ENCODE measurements at regions not wholly inside any gene's neighbourhood (a gene's known extent, or its start where the extent isn't known, plus 50 kb on each side); places are given as distances from the start of the nearest gene placed in this dataset.

GRCh38 chr3:150271591-150271960 is 136.5 kb upstream of the TSC22D2 start:
- TF ChIP-seq, protein P1, sequence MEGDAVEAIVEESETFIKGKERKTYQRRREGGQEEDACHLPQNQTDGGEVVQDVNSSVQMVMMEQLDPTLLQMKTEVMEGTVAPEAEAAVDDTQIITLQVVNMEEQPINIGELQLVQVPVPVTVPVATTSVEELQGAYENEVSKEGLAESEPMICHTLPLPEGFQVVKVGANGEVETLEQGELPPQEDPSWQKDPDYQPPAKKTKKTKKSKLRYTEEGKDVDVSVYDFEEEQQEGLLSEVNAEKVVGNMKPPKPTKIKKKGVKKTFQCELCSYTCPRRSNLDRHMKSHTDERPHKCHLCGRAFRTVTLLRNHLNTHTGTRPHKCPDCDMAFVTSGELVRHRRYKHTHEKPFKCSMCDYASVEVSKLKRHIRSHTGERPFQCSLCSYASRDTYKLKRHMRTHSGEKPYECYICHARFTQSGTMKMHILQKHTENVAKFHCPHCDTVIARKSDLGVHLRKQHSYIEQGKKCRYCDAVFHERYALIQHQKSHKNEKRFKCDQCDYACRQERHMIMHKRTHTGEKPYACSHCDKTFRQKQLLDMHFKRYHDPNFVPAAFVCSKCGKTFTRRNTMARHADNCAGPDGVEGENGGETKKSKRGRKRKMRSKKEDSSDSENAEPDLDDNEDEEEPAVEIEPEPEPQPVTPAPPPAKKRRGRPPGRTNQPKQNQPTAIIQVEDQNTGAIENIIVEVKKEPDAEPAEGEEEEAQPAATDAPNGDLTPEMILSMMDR (IDR thresholded peaks at IDR 0.05): no peak
- no peak for TF ChIP-seq EZH2 (IDR thresholded peaks at IDR 0.05; ENCODE audit: borderline replicate concordance, insufficient read depth, low read depth, low read length, poor library complexity, severe bottlenecking)
